ENCODE measurements at regions not wholly inside any gene's neighbourhood (a gene's known extent, or its start where the extent isn't known, plus 50 kb on each side); places are given as distances from the start of the nearest gene placed in this dataset.

DNA sequence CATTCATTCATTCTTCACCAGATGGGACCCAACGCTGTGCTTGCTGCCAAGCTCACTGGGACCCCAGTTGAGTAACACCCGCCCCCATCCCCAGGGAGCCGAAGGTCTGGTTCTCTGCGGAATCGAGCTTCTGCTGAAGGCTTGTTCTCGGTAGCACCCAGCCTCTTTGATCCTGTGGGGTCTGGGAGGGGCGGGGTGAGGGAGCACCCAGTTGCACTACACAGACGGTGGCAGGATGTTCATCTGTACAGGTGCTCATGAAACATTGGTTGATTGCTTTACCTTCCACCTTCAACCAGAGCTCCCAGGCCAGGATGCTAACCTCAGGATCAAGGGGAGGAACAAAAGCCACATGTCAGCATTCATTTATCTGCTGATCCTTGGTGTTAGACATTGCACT, 77.7 kb upstream of the RGMA start:
- TF ChIP-seq CTCF (IDR thresholded peaks at IDR 0.05; ENCODE audit: low read depth, low read length), result no peak
- DNase-seq (ENCODE audit: extremely low read depth, low read depth), result no peak

DNA sequence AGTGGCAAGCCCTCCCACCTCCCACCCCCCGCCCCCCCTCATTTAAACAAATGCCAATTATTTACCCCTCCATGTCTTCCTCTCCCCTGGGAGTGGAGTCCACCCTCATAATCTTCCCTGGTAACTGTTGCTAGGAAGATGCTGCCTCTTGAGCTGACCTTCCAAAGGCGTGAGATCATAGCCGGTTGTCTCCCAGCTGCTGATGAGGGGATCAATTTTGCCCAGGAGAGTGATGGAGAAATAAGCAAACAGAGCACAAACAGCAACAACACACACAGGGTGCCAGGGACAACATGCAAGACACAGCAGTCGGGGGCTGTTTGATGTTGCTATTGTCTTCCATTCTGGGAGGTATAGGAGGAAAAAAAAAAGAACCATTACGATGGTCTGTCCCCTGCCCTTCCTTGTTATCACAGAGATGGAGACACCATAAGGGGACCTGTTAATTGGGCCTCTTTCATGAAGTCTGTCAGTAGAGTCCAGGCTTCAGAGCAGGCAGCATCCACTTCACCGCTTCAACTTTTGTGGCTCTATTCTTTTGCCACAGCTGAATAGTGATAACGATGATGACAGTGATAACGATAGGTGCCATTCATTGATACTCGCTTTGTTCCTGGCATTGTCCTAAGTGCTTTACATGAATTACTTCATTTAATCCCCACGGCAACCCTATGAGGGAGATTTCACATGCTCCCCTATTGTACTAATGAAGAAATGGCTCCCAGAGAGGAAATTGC, 76.9 kb upstream of the RGMA start:
- no peak for DNase-seq (ENCODE audit: extremely low read depth, low read depth)
- no peak for TF ChIP-seq CTCF (IDR thresholded peaks at IDR 0.05; ENCODE audit: low read depth, low read length)

DNA sequence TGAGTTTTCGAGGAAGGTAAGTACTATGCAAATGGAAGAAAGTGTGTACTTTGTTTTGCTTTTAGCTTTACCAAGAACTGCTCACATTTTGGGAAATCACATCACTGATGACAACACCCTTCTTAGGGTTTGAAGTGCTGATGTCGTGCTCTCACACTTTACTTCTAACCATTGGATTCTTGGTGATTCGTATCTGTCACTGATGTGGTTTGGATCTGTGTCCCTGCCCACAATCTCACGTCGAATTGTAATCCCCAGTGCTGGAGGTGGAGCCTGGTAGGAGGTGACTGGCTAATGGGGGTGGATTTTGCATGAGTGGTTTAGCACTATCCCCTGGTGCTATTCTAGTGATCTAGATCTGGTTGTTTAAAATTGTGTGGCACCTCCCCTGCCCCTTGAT, 75.4 kb upstream of the RGMA start:
- no peak for TF ChIP-seq CTCF (IDR thresholded peaks at IDR 0.05; ENCODE audit: low read depth, low read length)
- DNase-seq (ENCODE audit: extremely low read depth, low read depth), result no peak

GRCh38 chr15:93162560-93162959, 73.5 kb upstream of the RGMA start:
- no peak for TF ChIP-seq CTCF (IDR thresholded peaks at IDR 0.05; ENCODE audit: low read depth, low read length)
- DNase-seq (ENCODE audit: extremely low read depth, low read depth), result no peak

DNA sequence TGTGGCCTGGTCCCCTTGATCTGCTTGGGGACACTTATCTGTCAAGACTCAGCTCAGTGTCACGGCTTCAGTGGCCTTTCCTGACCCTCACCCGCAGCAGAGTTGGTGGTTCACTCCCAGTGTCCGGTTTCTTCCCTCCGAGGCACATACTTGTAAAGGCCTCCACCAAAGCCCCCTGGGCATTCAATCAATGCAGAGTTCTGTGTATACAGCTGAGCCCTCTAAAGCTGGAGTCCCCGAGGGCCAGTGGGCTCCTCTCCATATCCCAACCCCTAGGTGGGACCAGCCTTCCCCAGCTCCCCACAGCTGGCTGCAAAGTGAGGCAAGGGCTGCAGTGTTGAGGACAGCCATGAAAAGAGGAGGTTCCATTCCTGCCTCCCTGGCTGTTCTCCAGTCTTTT, 70.9 kb upstream of the RGMA start:
- TF ChIP-seq CTCF (IDR thresholded peaks at IDR 0.05; ENCODE audit: low read depth, low read length), result no peak
- no peak for DNase-seq (ENCODE audit: extremely low read depth, low read depth)

DNA sequence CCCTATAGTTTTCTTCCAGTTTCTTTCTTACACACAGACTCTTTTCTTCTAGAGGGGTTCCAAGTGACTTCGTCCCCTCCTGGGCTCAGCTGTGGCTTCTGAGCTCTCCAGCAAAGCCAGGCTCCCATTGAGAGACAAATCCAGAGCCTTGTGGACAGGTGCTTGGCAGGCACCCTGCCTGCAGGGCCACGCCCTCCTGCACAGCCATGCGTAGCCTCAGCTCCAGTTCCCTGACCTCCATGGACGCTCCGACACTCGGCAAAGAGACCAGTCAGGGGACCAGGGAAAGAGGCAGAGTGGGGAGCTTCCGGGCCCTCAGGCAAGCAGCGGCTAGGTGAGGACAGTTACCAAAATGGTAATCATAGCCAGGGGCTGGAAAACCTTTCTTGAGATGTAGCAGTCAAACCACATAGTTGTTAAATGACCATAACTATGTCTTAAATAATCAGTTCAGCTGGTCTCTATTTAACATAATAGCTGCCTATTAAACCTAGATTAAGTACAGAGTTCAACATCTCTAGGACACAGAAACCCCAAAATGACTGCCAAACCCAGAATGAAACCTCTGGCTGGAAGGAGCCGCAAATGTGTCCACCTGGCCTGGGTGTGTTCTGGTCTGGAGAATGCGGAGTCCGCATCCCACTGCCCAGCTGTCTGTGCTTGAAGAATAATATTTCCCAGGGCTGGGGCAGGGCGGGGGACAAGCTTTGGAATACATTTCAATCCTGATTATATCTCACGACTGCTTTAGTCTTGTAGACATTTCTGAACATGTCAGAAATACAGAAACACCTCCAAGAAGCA, 69.3 kb upstream of the RGMA start:
- no peak for TF ChIP-seq CTCF (IDR thresholded peaks at IDR 0.05; ENCODE audit: low read depth, low read length)
- no peak for DNase-seq (ENCODE audit: extremely low read depth, low read depth)

DNA sequence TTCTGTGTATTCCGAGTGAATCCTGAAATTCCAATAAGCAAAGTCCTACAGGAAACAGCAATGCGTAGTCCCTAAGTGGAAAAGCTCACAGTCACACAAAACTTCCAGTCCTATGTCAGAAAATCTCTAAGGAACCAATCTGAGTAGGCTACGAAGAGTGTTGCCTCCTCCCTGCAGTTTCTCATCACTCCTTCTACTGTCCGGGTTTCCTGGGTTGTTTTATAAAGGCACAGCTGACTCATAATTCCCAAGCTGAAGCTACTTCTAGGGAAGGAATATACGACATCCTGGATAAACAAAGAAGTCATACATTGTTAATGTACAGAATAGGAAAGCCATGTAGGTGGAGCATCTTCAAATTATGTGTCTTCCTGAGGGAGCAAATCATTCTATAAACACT, 65.7 kb upstream of the RGMA start:
- TF ChIP-seq CTCF (IDR thresholded peaks at IDR 0.05; ENCODE audit: low read depth, low read length), result no peak
- DNase-seq (ENCODE audit: extremely low read depth, low read depth), result no peak

All from AG09319 (cell line).